ENCODE measurements at regions not wholly inside any gene's neighbourhood (a gene's known extent, or its start where the extent isn't known, plus 50 kb on each side); places are given as distances from the start of the nearest gene placed in this dataset.
A peak's percentile ranks its signal among the peaks of the same experiment; 100 is the strongest.

- Histone ChIP-seq H2BK120ac (ENCODE audit: low read depth, low read length) (no peak overlapping the region), H3K18ac (ENCODE audit: low read depth in 1 of 2, low read length in 2 of 2) (no peak overlapping the region), H2AK5ac (ENCODE audit: low read length, severe bottlenecking) (no peak overlapping the region), H3K9me3 (ENCODE audit: control insufficient read depth, low read length) (no peaks in the 10 kb centered on the region), H3K4ac (ENCODE audit: low read depth in 1 of 2, low read length in 2 of 2) (no peak overlapping the region), H2BK15ac (ENCODE audit: low read depth, poor library complexity, severe bottlenecking) (no peak overlapping the region), H4K8ac (ENCODE audit: low read length) (no peak overlapping the region), H2BK5ac (ENCODE audit: low read depth, low read length, poor library complexity, severe bottlenecking) (no peak overlapping the region), H3K23ac (ENCODE audit: low read length in 2 of 2) (no peak overlapping the region), H3K9ac (ENCODE audit: low read length) (no peak overlapping the region), H3K4me1 (ENCODE audit: control insufficient read depth, insufficient read depth, low read depth, low read length) (peaks cover 9% of the 10 kb centered on the region), H3K36me3 (ENCODE audit: control insufficient read depth in 1 of 2, insufficient read depth in 2 of 2, low read depth in 1 of 2, low read length in 2 of 2) (no peaks in the 10 kb centered on the region), H3K14ac (ENCODE audit: low read length in 2 of 2) (no peak overlapping the region), H3K27me3 (ENCODE audit: control insufficient read depth in 1 of 2, insufficient read depth in 1 of 2, low read length in 2 of 2) (peaks cover 0 to 19% of the 10 kb centered on the region in 2 experiments), H3K79me1 (replicated peaks; ENCODE audit: low read length, poor library complexity, severe bottlenecking) (no peaks in the 10 kb centered on the region), H3K4me3 (ENCODE audit: insufficient read depth in 1 of 2, low read depth in 1 of 2, low read length in 2 of 2) (no peak overlapping the region), H2BK12ac (ENCODE audit: low read length in 2 of 2) (no peak overlapping the region), H2AFZ (ENCODE audit: low read depth, low read length) (no peak overlapping the region), H3K27ac (ENCODE audit: low read length, poor library complexity, severe bottlenecking) (no peak overlapping the region), H3K4me2 (ENCODE audit: low read length, poor library complexity, severe bottlenecking) (no peak overlapping the region), H4K91ac (ENCODE audit: low read length) (no peak overlapping the region)
- no peak for DNase-seq
- 88% methylated on average over 12 of the region's 12 CpGs for WGBS
Observed at GRCh38 chr2:8623576-8623957, 58.3 kb upstream of the ID2 start.

GRCh38 chr2:8623958-8624591 is 57.8 kb upstream of the ID2 start:
- H3K27me3 ChIP-seq (ENCODE audit: control insufficient read depth in 1 of 2, insufficient read depth in 1 of 2, low read length in 2 of 2), result peaks cover 0 to 17% of the 10 kb centered on the region in 2 experiments
- no peaks in the 10 kb centered on the region for H3K79me1 ChIP-seq (replicated peaks; ENCODE audit: low read length, poor library complexity, severe bottlenecking)
- H2AK5ac ChIP-seq (ENCODE audit: low read length, severe bottlenecking), result no peak overlapping the region
- no peak overlapping the region for H3K23ac ChIP-seq (ENCODE audit: low read length in 2 of 2)
- DNase-seq, result no peak
- no peak overlapping the region for H3K4me3 ChIP-seq (ENCODE audit: insufficient read depth in 1 of 2, low read depth in 1 of 2, low read length in 2 of 2)
- H4K91ac ChIP-seq (ENCODE audit: low read length), result no peak overlapping the region
- H3K18ac ChIP-seq (ENCODE audit: low read depth in 1 of 2, low read length in 2 of 2), result no peak overlapping the region
- H3K36me3 ChIP-seq (ENCODE audit: control insufficient read depth in 1 of 2, insufficient read depth in 2 of 2, low read depth in 1 of 2, low read length in 2 of 2), result no peaks in the 10 kb centered on the region
- H2BK12ac ChIP-seq (ENCODE audit: low read length in 2 of 2), result no peak overlapping the region
- no peak overlapping the region for H2AFZ ChIP-seq (ENCODE audit: low read depth, low read length)
- H3K9me3 ChIP-seq (ENCODE audit: control insufficient read depth, low read length), result no peaks in the 10 kb centered on the region
- no peak overlapping the region for H3K27ac ChIP-seq (ENCODE audit: low read length, poor library complexity, severe bottlenecking)
- no peak overlapping the region for H2BK120ac ChIP-seq (ENCODE audit: low read depth, low read length)
- H3K4me1 ChIP-seq (ENCODE audit: control insufficient read depth, insufficient read depth, low read depth, low read length), result peaks cover 12% of the 10 kb centered on the region
- H3K4me2 ChIP-seq (ENCODE audit: low read length, poor library complexity, severe bottlenecking), result no peak overlapping the region
- H4K8ac ChIP-seq (ENCODE audit: low read length), result peak overlapping the region; percentile 39
- no peak overlapping the region for H3K4ac ChIP-seq (ENCODE audit: low read depth in 1 of 2, low read length in 2 of 2)
- no peak overlapping the region for H3K9ac ChIP-seq (ENCODE audit: low read length)
- H2BK5ac ChIP-seq (ENCODE audit: low read depth, low read length, poor library complexity, severe bottlenecking), result no peak overlapping the region
- peak overlapping the region; percentile 33 for H2BK15ac ChIP-seq (ENCODE audit: low read depth, poor library complexity, severe bottlenecking)
- no peak overlapping the region for H3K14ac ChIP-seq (ENCODE audit: low read length in 2 of 2)
- 87% methylated on average over 11 of the region's 11 CpGs for WGBS

GRCh38 chr2:8624855-8625398 is 56.9 kb upstream of the ID2 start:
- no peak overlapping the region for H2AK5ac ChIP-seq (ENCODE audit: low read length, severe bottlenecking)
- WGBS, result 88% methylated on average over 13 of the region's 14 CpGs
- H3K9ac ChIP-seq (ENCODE audit: low read length), result no peak overlapping the region
- no peak overlapping the region for H2AFZ ChIP-seq (ENCODE audit: low read depth, low read length)
- no peak overlapping the region for H4K91ac ChIP-seq (ENCODE audit: low read length)
- H3K27me3 ChIP-seq (ENCODE audit: control insufficient read depth in 1 of 2, insufficient read depth in 1 of 2, low read length in 2 of 2), result peaks cover 0 to 14% of the 10 kb centered on the region in 2 experiments
- no peak for DNase-seq
- H3K36me3 ChIP-seq (ENCODE audit: control insufficient read depth in 1 of 2, insufficient read depth in 2 of 2, low read depth in 1 of 2, low read length in 2 of 2), result no peaks in the 10 kb centered on the region
- H3K4ac ChIP-seq (ENCODE audit: low read depth in 1 of 2, low read length in 2 of 2), result no peak overlapping the region
- no peak overlapping the region for H3K18ac ChIP-seq (ENCODE audit: low read depth in 1 of 2, low read length in 2 of 2)
- H3K14ac ChIP-seq (ENCODE audit: low read length in 2 of 2), result no peak overlapping the region
- no peak overlapping the region for H2BK12ac ChIP-seq (ENCODE audit: low read length in 2 of 2)
- no peaks in the 10 kb centered on the region for H3K9me3 ChIP-seq (ENCODE audit: control insufficient read depth, low read length)
- no peak overlapping the region for H3K4me2 ChIP-seq (ENCODE audit: low read length, poor library complexity, severe bottlenecking)
- H3K79me1 ChIP-seq (replicated peaks; ENCODE audit: low read length, poor library complexity, severe bottlenecking), result no peaks in the 10 kb centered on the region
- H3K4me3 ChIP-seq (ENCODE audit: insufficient read depth in 1 of 2, low read depth in 1 of 2, low read length in 2 of 2), result no peak overlapping the region
- no peak overlapping the region for H4K8ac ChIP-seq (ENCODE audit: low read length)
- no peak overlapping the region for H2BK120ac ChIP-seq (ENCODE audit: low read depth, low read length)
- no peak overlapping the region for H3K27ac ChIP-seq (ENCODE audit: low read length, poor library complexity, severe bottlenecking)
- peaks cover 14% of the 10 kb centered on the region for H3K4me1 ChIP-seq (ENCODE audit: control insufficient read depth, insufficient read depth, low read depth, low read length)
- H2BK5ac ChIP-seq (ENCODE audit: low read depth, low read length, poor library complexity, severe bottlenecking), result no peak overlapping the region
- H3K23ac ChIP-seq (ENCODE audit: low read length in 2 of 2), result no peak overlapping the region
- no peak overlapping the region for H2BK15ac ChIP-seq (ENCODE audit: low read depth, poor library complexity, severe bottlenecking)

GRCh38 chr2:8625399-8626300 is 56.2 kb upstream of the ID2 start:
- Histone ChIP-seq H3K18ac (ENCODE audit: low read depth in 1 of 2, low read length in 2 of 2) (no peak overlapping the region), H2BK12ac (ENCODE audit: low read length in 2 of 2) (no peak overlapping the region), H2AK5ac (ENCODE audit: low read length, severe bottlenecking) (no peak overlapping the region), H3K9me3 (ENCODE audit: control insufficient read depth, low read length) (no peaks in the 10 kb centered on the region), H3K27me3 (ENCODE audit: control insufficient read depth in 1 of 2, insufficient read depth in 1 of 2, low read length in 2 of 2) (peaks cover 0 to 15% of the 10 kb centered on the region in 2 experiments), H3K4me3 (ENCODE audit: insufficient read depth in 1 of 2, low read depth in 1 of 2, low read length in 2 of 2) (no peak overlapping the region), H3K9ac (ENCODE audit: low read length) (no peak overlapping the region), H4K91ac (ENCODE audit: low read length) (peak overlapping the region; percentile 4), H3K23ac (ENCODE audit: low read length in 2 of 2) (no peak overlapping the region), H2BK15ac (ENCODE audit: low read depth, poor library complexity, severe bottlenecking) (no peak overlapping the region), H2BK5ac (ENCODE audit: low read depth, low read length, poor library complexity, severe bottlenecking) (no peak overlapping the region), H4K8ac (ENCODE audit: low read length) (no peak overlapping the region), H2BK120ac (ENCODE audit: low read depth, low read length) (no peak overlapping the region), H3K4me1 (ENCODE audit: control insufficient read depth, insufficient read depth, low read depth, low read length) (peaks cover 15% of the 10 kb centered on the region), H3K14ac (ENCODE audit: low read length in 2 of 2) (no peak overlapping the region), H3K36me3 (ENCODE audit: control insufficient read depth in 1 of 2, insufficient read depth in 2 of 2, low read depth in 1 of 2, low read length in 2 of 2) (no peaks in the 10 kb centered on the region), H3K27ac (ENCODE audit: low read length, poor library complexity, severe bottlenecking) (no peak overlapping the region), H2AFZ (ENCODE audit: low read depth, low read length) (no peak overlapping the region), H3K4me2 (ENCODE audit: low read length, poor library complexity, severe bottlenecking) (no peak overlapping the region), H3K4ac (ENCODE audit: low read depth in 1 of 2, low read length in 2 of 2) (no peak overlapping the region), H3K79me1 (replicated peaks; ENCODE audit: low read length, poor library complexity, severe bottlenecking) (no peaks in the 10 kb centered on the region)
- DNase-seq, result no peak
- WGBS, result 93% methylated on average over 24 of the region's 24 CpGs

Data from mesenchymal stem cell (in vitro differentiated cells and primary cell).